GM03348 (cell line): ENCODE measurements at regions not wholly inside any gene's neighbourhood (a gene's known extent, or its start where the extent isn't known, plus 50 kb on each side); places are given as distances from the start of the nearest gene placed in this dataset.

Source experiments
- DNase-seq: peaks from one replicate; pipeline ENCODE4 v3.0.0; 2012; ENCODE audit warnings: low spot score

- no peak for DNase-seq
Observed at GRCh38 chrX:143800150-143800549, 79.6 kb upstream of the SPANXN2 start.

- DNase-seq: peak; percentile 11
Observed at GRCh38 chrX:143788265-143788664, 67.7 kb upstream of the SPANXN2 start.

- no peak for DNase-seq
Observed at GRCh38 chrX:143787341-143787740, 66.8 kb upstream of the SPANXN2 start.

- DNase-seq: peak; percentile 33
Observed at GRCh38 chrX:143781103-143781502, 60.6 kb upstream of the SPANXN2 start.
